GM12878 (cell line): ENCODE measurements at regions not wholly inside any gene's neighbourhood (a gene's known extent, or its start where the extent isn't known, plus 50 kb on each side); places are given as distances from the start of the nearest gene placed in this dataset.

Experiments
- CEBPZ ChIP-seq: fragments of 150-350 bp; IDR thresholded peaks from 2 replicates; pipeline ENCODE4 v1.6.1; 2016; ENCODE audit warnings: low read depth, low read length
- MXI1 ChIP-seq: fragments of 150-350 bp; IDR thresholded peaks from 2 replicates; pipeline ENCODE4 v1.6.1; 2011; ENCODE audit warnings: low read depth, mild to moderate bottlenecking, inconsistent platforms, low read length, improper control_type of control experiment
- ZBTB40 ChIP-seq: fragments of 450-650 bp; IDR thresholded peaks from 2 replicates; pipeline ENCODE4 v1.6.1; 2016; ENCODE audit warnings: mild to moderate bottlenecking, moderate library complexity, borderline replicate concordance
- ZNF687 ChIP-seq: fragments of 450-650 bp; IDR thresholded peaks from 2 replicates; pipeline ENCODE4 v1.6.1; 2017; ENCODE audit warnings: mild to moderate bottlenecking, moderate library complexity

GRCh38 chr2:66340521-66340920 is 94.4 kb upstream of the MEIS1 start (continued):
- no peak for TF ChIP-seq ZBTB40
- no peak for TF ChIP-seq CEBPZ
- TF ChIP-seq ZNF687, result no peak
- TF ChIP-seq MXI1, result no peak
